H1 (cell line): ENCODE measurements at regions not wholly inside any gene's neighbourhood (a gene's known extent, or its start where the extent isn't known, plus 50 kb on each side); places are given as distances from the start of the nearest gene placed in this dataset.

Experiments
- CTCF ChIA-PET: fragments of 300-600 bp; sonication (Branson Sonifier 250); formaldehyde crosslinking; loops from one replicate; lab custom pipeline; 2021; ENCODE audit not compliant: partially characterized antibody; lab: Charles Lee
- POLR2A ChIA-PET: fragments of 300-600 bp; sonication (Branson Sonifier 250); formaldehyde crosslinking; loops from one replicate; lab custom pipeline; 2021; ENCODE audit warnings: inconsistent platforms; ENCODE audit not compliant: partially characterized antibody; lab: Charles Lee
- DNase-seq, 2 experiments: peaks; one replicate each; pipeline versions ENCODE4 v3.0.0 to v3.0.0-alpha.2; 2010 to 2022; ENCODE audit warnings: low spot score in 2 of 2, low read depth in 1 of 2, mixed read lengths in 1 of 2
- FAIRE-seq: peaks from 2 replicates; lab custom pipeline; 2011; peaks lifted over from hg19 to GRCh38; lab: Jason Lieb, UNC
- H2AFZ ChIP-seq: 2 replicates; pipeline ENCODE4 v1.8.1; 2012; ENCODE audit warnings: low read length, inconsistent platforms
- H2AK5ac ChIP-seq: 2 replicates; pipeline ENCODE4 v1.6.1; 2013; ENCODE audit warnings: low read depth, low read length
- H2BK120ac ChIP-seq: replicated peaks from 2 replicates; pipeline ENCODE3; 2013; ENCODE audit warnings: low read depth, low read length, inconsistent platforms
- H2BK12ac ChIP-seq: 2 replicates; pipeline ENCODE4 v1.6.1; 2013; ENCODE audit warnings: low read depth, low read length
- H2BK15ac ChIP-seq: 2 replicates; pipeline ENCODE4 v1.6.1; 2013; ENCODE audit warnings: low read length
- H2BK20ac ChIP-seq: 2 replicates; pipeline ENCODE4 v1.6.1; 2013; ENCODE audit warnings: low read length
- H2BK5ac ChIP-seq: 2 replicates; pipeline ENCODE4 v1.6.1; 2013; ENCODE audit warnings: low read depth, low read length
- H3K14ac ChIP-seq: 2 replicates; pipeline ENCODE4 v1.6.1; 2013; ENCODE audit warnings: inconsistent platforms; ENCODE audit not compliant: insufficient read length
- H3K18ac ChIP-seq: 2 replicates; pipeline ENCODE4 v1.6.1; 2013; ENCODE audit warnings: low read length; ENCODE audit errors: extremely low read depth
- H3K23ac ChIP-seq: 2 replicates; pipeline ENCODE4 v1.6.1; 2013; ENCODE audit warnings: inconsistent platforms; ENCODE audit not compliant: insufficient read length
- H3K23me2 ChIP-seq: 2 replicates; pipeline ENCODE4 v1.6.1; 2013; ENCODE audit warnings: low read depth, low read length
- H3K27ac ChIP-seq: 2 replicates; pipeline ENCODE4 v1.6.1; 2011; ENCODE audit warnings: low read depth, low read length, inconsistent platforms
- H3K27me3 ChIP-seq, 4 experiments: replicated peaks in 1 of 4; 1 replicate in 1 of 4; 2 replicates in 3 of 4; pipeline versions ENCODE4 v1.6.1 to v1.8.1; 2011 to 2013; ENCODE audit warnings: low read length in 3 of 4, mild to moderate bottlenecking in 3 of 4, inconsistent platforms in 2 of 4, mixed read lengths in 2 of 4, moderate library complexity in 1 of 4; ENCODE audit not compliant: control insufficient read depth in 3 of 4, insufficient read depth in 3 of 4; ENCODE audit errors: extremely low read depth in 1 of 4
- H3K36me3 ChIP-seq, 4 experiments: 2 replicates each; pipeline versions ENCODE4 v1.6.1 to v1.8.1; 2011 to 2013; ENCODE audit warnings: mild to moderate bottlenecking in 4 of 4, low read length in 3 of 4, moderate library complexity in 2 of 4, control low read depth in 1 of 4, inconsistent platforms in 1 of 4; ENCODE audit not compliant: insufficient read depth in 4 of 4, control insufficient read depth in 2 of 4
- H3K4ac ChIP-seq: replicated peaks from 2 replicates; pipeline ENCODE3; 2013; ENCODE audit warnings: low read length, low read depth, mixed read lengths, inconsistent platforms; ENCODE audit not compliant: insufficient read length
- H3K4me1 ChIP-seq, 4 experiments: replicated peaks in 1 of 4; 1 replicate in 1 of 4; 2 replicates in 3 of 4; pipeline versions ENCODE4 v1.6.1 to v1.8.1; 2011 to 2013; ENCODE audit warnings: low read length in 3 of 4, inconsistent platforms in 2 of 4, mixed read lengths in 1 of 4; ENCODE audit not compliant: insufficient read depth in 4 of 4, control insufficient read depth in 3 of 4
- H3K4me2 ChIP-seq, 2 experiments: 2 replicates each; pipeline versions ENCODE4 v1.6.1 to v1.8.1; 2011 to 2013; ENCODE audit warnings: low read depth in 2 of 2, low read length in 2 of 2, control low read depth in 1 of 2, inconsistent platforms in 1 of 2, mild to moderate bottlenecking in 1 of 2; ENCODE audit not compliant: insufficient read depth in 1 of 2
- H3K4me3 ChIP-seq, 4 experiments: fragments of 200-600, 300-600 bp in 1 of 4; sonication (generic), shearing (Covaris generic), sonication (Bioruptor Twin) in 1 of 4; 2 replicates each; pipeline versions ENCODE4 v1.5.1 to v1.8.1; 2011 to 2016; ENCODE audit warnings: low read length in 4 of 4, low read depth in 3 of 4, control low read depth in 2 of 4, inconsistent platforms in 2 of 4, mild to moderate bottlenecking in 2 of 4, mixed read lengths in 1 of 4, moderate library complexity in 1 of 4; ENCODE audit not compliant: insufficient read depth in 2 of 4; ENCODE audit errors: extremely low read depth in 1 of 4
- H3K56ac ChIP-seq: replicated peaks from 2 replicates; pipeline ENCODE3; 2013; ENCODE audit warnings: low read depth, mild to moderate bottlenecking, mixed read lengths, low read length, inconsistent platforms; ENCODE audit not compliant: insufficient read length
- H3K79me1 ChIP-seq: 2 replicates; pipeline ENCODE4 v1.6.1; 2013; ENCODE audit warnings: low read depth, low read length, control low read depth
- H3K79me2 ChIP-seq, 2 experiments: 2 replicates each; pipeline versions ENCODE4 v1.6.1 to v1.8.1; 2012 to 2013; ENCODE audit warnings: low read length in 2 of 2, mild to moderate bottlenecking in 2 of 2, inconsistent platforms in 1 of 2; ENCODE audit not compliant: insufficient read depth in 2 of 2, control insufficient read depth in 1 of 2
- H3K9ac ChIP-seq, 4 experiments: replicated peaks in 1 of 4; 1 replicate in 1 of 4; 2 replicates in 3 of 4; pipeline versions ENCODE4 v1.6.1 to v1.8.1; 2011 to 2013; ENCODE audit warnings: low read depth in 3 of 4, low read length in 3 of 4, control low read depth in 2 of 4, mild to moderate bottlenecking in 2 of 4, moderate library complexity in 2 of 4, inconsistent platforms in 1 of 4; ENCODE audit errors: extremely low read depth in 1 of 4
- H3K9me3 ChIP-seq, 2 experiments: 2 replicates each; pipeline versions ENCODE4 v1.6.1 to v1.8.1; 2012 to 2013; ENCODE audit warnings: mild to moderate bottlenecking in 2 of 2, moderate library complexity in 2 of 2, control low read depth in 1 of 2, inconsistent platforms in 1 of 2, low read depth in 1 of 2, low read length in 1 of 2, mixed read lengths in 1 of 2; ENCODE audit not compliant: insufficient read depth in 2 of 2
- H4K20me1 ChIP-seq, 2 experiments: replicated peaks in 1 of 2; 2 replicates each; pipeline versions ENCODE3 to v1.8.1; 2011 to 2013; ENCODE audit warnings: inconsistent platforms in 2 of 2, low read length in 2 of 2, mild to moderate bottlenecking in 1 of 2; ENCODE audit not compliant: insufficient read depth in 2 of 2, control insufficient read depth in 1 of 2
- H4K5ac ChIP-seq: 2 replicates; pipeline ENCODE4 v1.6.1; 2013; ENCODE audit warnings: low read length, low read depth, mixed read lengths, inconsistent platforms; ENCODE audit not compliant: insufficient read length
- H4K8ac ChIP-seq: 2 replicates; pipeline ENCODE4 v1.8.0; 2013; ENCODE audit warnings: mild to moderate bottlenecking, moderate library complexity, low read length, inconsistent platforms; ENCODE audit not compliant: insufficient read depth; ENCODE audit errors: extremely low read depth
- H4K91ac ChIP-seq: replicated peaks from 2 replicates; pipeline ENCODE3; 2013; ENCODE audit warnings: low read length, mixed read lengths, inconsistent platforms; ENCODE audit not compliant: insufficient read length
- BRCA1 ChIP-seq: IDR thresholded peaks from 2 replicates; pipeline ENCODE4 v1.6.1; 2012; ENCODE audit warnings: low read depth, low read length, improper control_type of control experiment
- CBX5 ChIP-seq: fragments of 300-800, 300-1000 bp; sonication (generic); IDR thresholded peaks from 2 replicates; pipeline ENCODE4 v1.7.1; 2016; ENCODE audit warnings: antibody characterized with exemption, low read length, low read depth
- CHD2 ChIP-seq: IDR thresholded peaks from 2 replicates; pipeline ENCODE4 v1.6.1; 2012; ENCODE audit warnings: low read length, improper control_type of control experiment
- E2F6 ChIP-seq: IDR thresholded peaks from 2 replicates; pipeline ENCODE4 v1.6.1; 2012; ENCODE audit warnings: inconsistent platforms
- EZH2 ChIP-seq: fragments of 200-600 bp; sonication (generic); IDR thresholded peaks from 2 replicates; pipeline ENCODE4 v1.7.1; 2012; ENCODE audit warnings: low read depth, mild to moderate bottlenecking, moderate library complexity, low read length, inconsistent platforms; ENCODE audit not compliant: severe bottlenecking
- GABPA ChIP-seq: IDR thresholded peaks from 2 replicates; pipeline ENCODE4 v1.6.1; 2011; ENCODE audit warnings: mild to moderate bottlenecking, low read length, moderate library complexity, borderline replicate concordance; ENCODE audit not compliant: insufficient read depth
- HDAC2 ChIP-seq, 2 experiments: fragments of 300-600 bp in 1 of 2; sonication (generic) in 1 of 2; IDR thresholded peaks; 2 replicates each; pipeline ENCODE4 v1.6.1; 2011 to 2012; ENCODE audit warnings: low read depth in 2 of 2, low read length in 2 of 2, mild to moderate bottlenecking in 2 of 2, moderate library complexity in 2 of 2, borderline replicate concordance in 1 of 2, inconsistent platforms in 1 of 2
- JUND ChIP-seq: IDR thresholded peaks from 2 replicates; pipeline ENCODE4 v1.6.1; 2011; ENCODE audit warnings: mild to moderate bottlenecking, improper control_type of control experiment, low read length
- KDM5A ChIP-seq: fragments of 200-600 bp; IDR thresholded peaks from 2 replicates; pipeline ENCODE4 v1.7.1; 2012; ENCODE audit warnings: mild to moderate bottlenecking, low read length, inconsistent platforms, mixed read lengths
- NRF1 ChIP-seq: IDR thresholded peaks from 2 replicates; pipeline ENCODE4 v1.6.1; 2011; ENCODE audit warnings: mild to moderate bottlenecking, low read depth, low read length, improper control_type of control experiment
- POLR2AphosphoS5 ChIP-seq: IDR thresholded peaks from 2 replicates; pipeline ENCODE4 v1.6.1; 2011; ENCODE audit warnings: low read depth, low read length
- RBBP5 ChIP-seq: IDR thresholded peaks from 2 replicates; pipeline ENCODE4 v1.7.1; 2012; ENCODE audit warnings: low read depth, mild to moderate bottlenecking, inconsistent platforms, low read length, moderate library complexity, borderline replicate concordance
- SIRT6 ChIP-seq: IDR thresholded peaks from one replicate; pipeline ENCODE4 v1.7.1; 2012; ENCODE audit warnings: low read length, inconsistent platforms
- SP1 ChIP-seq: IDR thresholded peaks from 2 replicates; pipeline ENCODE4 v1.6.1; 2011; ENCODE audit warnings: low read depth, low read length
- WGBS, 2 experiments: shearing (Covaris generic) in 1 of 2; methylation state at CpG; one replicate each; pipeline versions ENCODE4 v1.1.6 to v1.1.7; 2013 to 2015; ENCODE audit warnings: low lambda C conversion rate in 2 of 2, mixed read lengths in 2 of 2, inconsistent platforms in 1 of 2, low coverage in 1 of 2, missing lambda C conversion rate in 1 of 2; ENCODE audit not compliant: insufficient replicate concordance in 2 of 2, insufficient coverage in 1 of 2, insufficient read length in 1 of 2; ENCODE audit errors: extremely low coverage in 1 of 2, missing lambda C conversion rate in 1 of 2; 5-methylcytosine and 5-hydroxymethylcytosine counted together

DNA sequence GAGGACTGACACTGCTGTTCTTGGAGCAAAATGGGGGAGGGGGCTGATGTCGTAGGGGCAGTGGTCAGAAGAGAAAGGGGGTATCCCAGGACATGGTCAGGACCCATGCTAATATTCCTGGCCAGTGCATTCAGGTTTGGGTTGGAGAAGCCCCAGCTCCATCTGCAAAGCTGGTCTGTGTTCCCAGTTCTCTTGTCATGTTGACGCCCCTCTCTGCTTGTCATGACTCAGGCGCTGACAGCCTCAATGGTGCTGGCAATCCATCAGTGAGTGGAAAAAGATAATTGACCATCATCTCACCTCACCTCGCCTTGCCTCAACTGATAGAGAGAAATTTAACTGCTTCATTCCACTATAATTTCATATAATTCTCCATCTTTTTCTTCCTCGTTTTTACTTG is 283.1 kb upstream of the CADM1 start:
- H3K27ac ChIP-seq: no peak overlapping the region
- no peak overlapping the region for H3K9ac ChIP-seq
- no peak overlapping the region for H4K91ac ChIP-seq
- no peak overlapping the region for H3K14ac ChIP-seq
- no peak overlapping the region for H2BK120ac ChIP-seq
- no peaks in the 10 kb centered on the region; a peak in 1 of 7 replicates for H3K4me1 ChIP-seq
- no peak overlapping the region for H3K18ac ChIP-seq
- no peak overlapping the region for H3K56ac ChIP-seq
- H3K79me2 ChIP-seq: no peaks in the 10 kb centered on the region
- no peak overlapping the region for H4K8ac ChIP-seq
- no peaks in the 10 kb centered on the region for H3K79me1 ChIP-seq
- H2BK20ac ChIP-seq: no peak overlapping the region
- no peak overlapping the region for H3K4me2 ChIP-seq
- ChIA-PET POLR2A (no interaction called here), CTCF (interaction anchor here (0.6 to 1.2 kb wide), 2 partner anchors 15 to 242 kb away, joined by 3 to 5 read pairs; no protein-coding TSS in a partner anchor)
- H4K5ac ChIP-seq: no peak overlapping the region
- DNase-seq: no peak
- H3K9me3 ChIP-seq: peaks cover 0 to 3% of the 10 kb centered on the region in 2 experiments; a peak in 1 of 4 replicates
- no peak overlapping the region for H2AFZ ChIP-seq
- H3K23me2 ChIP-seq: peaks cover 2% of the 10 kb centered on the region; the same call in 1 of the 2 replicates
- H2BK15ac ChIP-seq: no peak overlapping the region
- H3K4ac ChIP-seq: no peak overlapping the region
- H3K36me3 ChIP-seq: no peaks in the 10 kb centered on the region
- H3K23ac ChIP-seq: no peak overlapping the region
- peaks cover 0 to 2% of the 10 kb centered on the region in 2 experiments for H4K20me1 ChIP-seq
- no peak for FAIRE-seq
- H3K27me3 ChIP-seq: no peaks in the 10 kb centered on the region
- WGBS, 2 experiments: 87% methylated on average over 5 of the region's 5 CpGs; no CpG with 5 or more reads in 1 of the 2 experiments
- no peak overlapping the region for H2AK5ac ChIP-seq
- H2BK5ac ChIP-seq: no peak overlapping the region
- no peak overlapping the region for H3K4me3 ChIP-seq
- H2BK12ac ChIP-seq: no peak overlapping the region
- TF ChIP-seq SIRT6: no peak
- no peak for TF ChIP-seq POLR2AphosphoS5
- no peak for TF ChIP-seq EZH2
- TF ChIP-seq CBX5: no peak
- TF ChIP-seq HDAC2 (IDR thresholded peaks at IDR 0.05; ENCODE audit: borderline replicate concordance in 1 of 2, low read depth in 2 of 2, low read length in 2 of 2): no peak
- no peak for TF ChIP-seq NRF1
- no peak for TF ChIP-seq RBBP5
- no peak for TF ChIP-seq JUND
- no peak for TF ChIP-seq SP1
- TF ChIP-seq BRCA1: no peak
- no peak for TF ChIP-seq E2F6
- no peak for TF ChIP-seq CHD2
- TF ChIP-seq GABPA: no peak
- TF ChIP-seq KDM5A: no peak
